Neuron (in vitro differentiated cells): ENCODE measurements at regions not wholly inside any gene's neighbourhood (a gene's known extent, or its start where the extent isn't known, plus 50 kb on each side); places are given as distances from the start of the nearest gene placed in this dataset.
"Not testable (repeated sequence)": the region's sequence is repeated elsewhere in the genome, so short reads cannot be mapped to it uniquely, and the experiment has no call there.

Source experiments
- H2AFZ ChIP-seq: one replicate; pipeline ENCODE4 v1.6.1; 2013; ENCODE audit warnings: low read depth, mild to moderate bottlenecking, inconsistent platforms, low read length, moderate library complexity
- H3K27me3 ChIP-seq: one replicate; pipeline ENCODE4 v1.6.1; 2013; ENCODE audit warnings: low read length; ENCODE audit not compliant: insufficient read depth
- H3K36me3 ChIP-seq: one replicate; pipeline ENCODE4 v1.6.1; 2013; ENCODE audit warnings: low read length; ENCODE audit not compliant: insufficient read depth
- H3K4me1 ChIP-seq: one replicate; pipeline ENCODE4 v1.6.1; 2013; ENCODE audit warnings: low read length; ENCODE audit not compliant: insufficient read depth
- H3K4me3 ChIP-seq: 2 replicates; pipeline ENCODE4 v1.5.1; 2013; ENCODE audit warnings: mild to moderate bottlenecking, low read length, moderate library complexity
- H3K9me3 ChIP-seq: one replicate; pipeline ENCODE4 v1.6.1; 2013; ENCODE audit warnings: low read length

GRCh38 chr5:143920772-143921171 lies 108.8 kb downstream of the HMHB1 start:
- Histone ChIP-seq H2AFZ (no peak overlapping the region), H3K9me3 (no peaks in the 10 kb centered on the region), H3K36me3 (no peaks in the 10 kb centered on the region), H3K4me3 (no peak overlapping the region), H3K27me3 (no peaks in the 10 kb centered on the region), H3K4me1 (no peaks in the 10 kb centered on the region)

GRCh38 chr5:143921525-143922311 lies 109.8 kb downstream of the HMHB1 start:
- Histone ChIP-seq H3K36me3 (no peaks in the 10 kb centered on the region), H3K27me3 (no peaks in the 10 kb centered on the region), H3K4me1 (no peaks in the 10 kb centered on the region), H3K9me3 (no peaks in the 10 kb centered on the region), H3K4me3 (no peak overlapping the region), H2AFZ (no peak overlapping the region)

- Histone ChIP-seq H3K4me3 (no peak overlapping the region), H3K9me3 (no peaks in the 10 kb centered on the region), H3K27me3 (no peaks in the 10 kb centered on the region), H3K36me3 (no peaks in the 10 kb centered on the region), H3K4me1 (no peaks in the 10 kb centered on the region), H2AFZ (no peak overlapping the region)
These were observed 110.8 kb downstream of the HMHB1 start for GRCh38 chr5:143922718-143923117.

- Histone ChIP-seq H3K27me3 (no peaks in the 10 kb centered on the region), H3K4me3 (no peak overlapping the region)
These were observed 111.8 kb downstream of the HMHB1 start for GRCh38 chr5:143923634-143924266.

GRCh38 chr5:143924311-143924978 lies 112.5 kb downstream of the HMHB1 start:
- no peaks in the 10 kb centered on the region for H3K27me3 ChIP-seq

More at GRCh38 chr5:143923634-143924266, 111.8 kb downstream of the HMHB1 start:
- no peaks in the 10 kb centered on the region for H3K36me3 ChIP-seq
- H2AFZ ChIP-seq: no peak overlapping the region
- H3K4me1 ChIP-seq: no peaks in the 10 kb centered on the region
- H3K9me3 ChIP-seq: no peaks in the 10 kb centered on the region

GRCh38 chr5:143924979-143925325 lies 113.0 kb downstream of the HMHB1 start:
- not testable (repeated sequence) for H3K9me3 ChIP-seq, H3K36me3 ChIP-seq, H3K27me3 ChIP-seq, H2AFZ ChIP-seq, H3K4me1 ChIP-seq, H3K4me3 ChIP-seq

More at GRCh38 chr5:143924311-143924978, 112.5 kb downstream of the HMHB1 start:
- Histone ChIP-seq H2AFZ (no peak overlapping the region), H3K36me3 (no peaks in the 10 kb centered on the region), H3K4me1 (no peaks in the 10 kb centered on the region), H3K4me3 (no peak overlapping the region), H3K9me3 (no peaks in the 10 kb centered on the region)

GRCh38 chr5:143929486-143929885 lies 117.5 kb downstream of the HMHB1 start:
- Histone ChIP-seq H3K4me1 (no peaks in the 10 kb centered on the region), H3K36me3 (no peaks in the 10 kb centered on the region), H2AFZ (no peak overlapping the region), H3K4me3 (no peak overlapping the region), H3K9me3 (no peaks in the 10 kb centered on the region), H3K27me3 (no peaks in the 10 kb centered on the region)

GRCh38 chr5:143930561-143930960 lies 118.6 kb downstream of the HMHB1 start:
- Histone ChIP-seq H3K9me3 (no peaks in the 10 kb centered on the region), H3K27me3 (no peaks in the 10 kb centered on the region), H3K4me1 (no peaks in the 10 kb centered on the region), H3K36me3 (no peaks in the 10 kb centered on the region), H3K4me3 (no peak overlapping the region), H2AFZ (no peak overlapping the region)

GRCh38 chr5:143931476-143931875 lies 119.5 kb downstream of the HMHB1 start:
- Histone ChIP-seq H3K4me1 (no peaks in the 10 kb centered on the region), H3K27me3 (no peaks in the 10 kb centered on the region), H3K36me3 (no peaks in the 10 kb centered on the region), H3K9me3 (no peaks in the 10 kb centered on the region), H2AFZ (no peak overlapping the region), H3K4me3 (no peak overlapping the region)

GRCh38 chr5:143931986-143932385 lies 120.0 kb downstream of the HMHB1 start:
- Histone ChIP-seq H3K36me3 (no peaks in the 10 kb centered on the region), H3K4me3 (no peak overlapping the region), H2AFZ (no peak overlapping the region), H3K9me3 (no peaks in the 10 kb centered on the region), H3K27me3 (no peaks in the 10 kb centered on the region), H3K4me1 (no peaks in the 10 kb centered on the region)

- Histone ChIP-seq H3K4me3 (no peak overlapping the region), H3K4me1 (no peaks in the 10 kb centered on the region), H2AFZ (no peak overlapping the region), H3K36me3 (no peaks in the 10 kb centered on the region), H3K9me3 (no peaks in the 10 kb centered on the region), H3K27me3 (no peaks in the 10 kb centered on the region)
These were observed 120.6 kb downstream of the HMHB1 start for GRCh38 chr5:143932584-143932983.

GRCh38 chr5:143933451-143933850 lies 121.5 kb downstream of the HMHB1 start:
- no peaks in the 10 kb centered on the region for H3K36me3 ChIP-seq
- H3K9me3 ChIP-seq: no peaks in the 10 kb centered on the region
- H3K4me3 ChIP-seq: no peak overlapping the region
- H2AFZ ChIP-seq: no peak overlapping the region
- no peaks in the 10 kb centered on the region for H3K27me3 ChIP-seq
- no peaks in the 10 kb centered on the region for H3K4me1 ChIP-seq

GRCh38 chr5:143934821-143935220 lies 122.9 kb downstream of the HMHB1 start:
- Histone ChIP-seq H3K36me3 (no peaks in the 10 kb centered on the region), H2AFZ (no peak overlapping the region), H3K9me3 (no peaks in the 10 kb centered on the region), H3K27me3 (no peaks in the 10 kb centered on the region), H3K4me3 (no peak overlapping the region), H3K4me1 (no peaks in the 10 kb centered on the region)
